ENCODE measurements at regions not wholly inside any gene's neighbourhood (a gene's known extent, or its start where the extent isn't known, plus 50 kb on each side); places are given as distances from the start of the nearest gene placed in this dataset.

- Histone ChIP-seq H3K27me3 (ENCODE audit: control insufficient read depth, extremely low read depth, insufficient read depth, low read length) (no peaks in the 10 kb centered on the region), H3K9ac (ENCODE audit: control insufficient read depth, extremely low read depth, insufficient read depth, low read length) (no peak overlapping the region), H3K4me2 (ENCODE audit: control insufficient read depth, extremely low read depth, insufficient read depth, low read depth, low read length) (no peak overlapping the region), H3K4me3 (ENCODE audit: control insufficient read depth in 2 of 3, extremely low read depth in 1 of 3, insufficient read depth in 2 of 3, low read depth in 1 of 3, low read length in 3 of 3) (no peak overlapping the region), H2AFZ (ENCODE audit: control insufficient read depth, low read length) (no peak overlapping the region), H3K9me3 (ENCODE audit: control insufficient read depth, low read depth, low read length) (no peaks in the 10 kb centered on the region), H3K9me1 (ENCODE audit: control insufficient read depth, extremely low read depth, insufficient read depth, low read length) (no peaks in the 10 kb centered on the region), H3K27ac (ENCODE audit: control insufficient read depth, insufficient read depth, low read length) (no peak overlapping the region), H3K36me3 (ENCODE audit: control insufficient read depth in 2 of 2, extremely low read depth in 1 of 2, insufficient read depth in 2 of 2, low read length in 2 of 2) (no peaks in the 10 kb centered on the region), H3K79me2 (ENCODE audit: control insufficient read depth, insufficient read depth, low read length) (no peaks in the 10 kb centered on the region), H4K20me1 (ENCODE audit: control insufficient read depth, extremely low read depth, insufficient read depth, low read length) (no peaks in the 10 kb centered on the region), H3K4me1 (ENCODE audit: control insufficient read depth, extremely low read depth, insufficient read depth, low read length) (no peaks in the 10 kb centered on the region)
- DNase-seq (ENCODE audit: low read depth, low spot score) = no peak
- no peak for FAIRE-seq
- TF ChIP-seq EZH2 (IDR thresholded peaks at IDR 0.05; ENCODE audit: low read length) (no peak), CTCF (optimal IDR thresholded peaks at IDR 0.05 in 1 of 3, IDR thresholded peaks at IDR 0.05 in 1 of 3, conservative IDR thresholded peaks at IDR 0.05 in 1 of 3; ENCODE audit: extremely low read depth in 1 of 3, insufficient read depth in 2 of 3, low read length in 3 of 3) (no peak)
- dilution Hi-C loops (cut with MboI; ENCODE audit: extremely low pct_ligation_motif_present, low sequenced_read_pairs) = no loop called here
Observed at GRCh38 chr12:61367281-61367785, 892.9 kb upstream of the USP15 start.

GRCh38 chr12:61369241-61369910 is 890.8 kb upstream of the USP15 start:
- no peak for TF ChIP-seq CTCF (optimal IDR thresholded peaks at IDR 0.05 in 1 of 3, IDR thresholded peaks at IDR 0.05 in 1 of 3, conservative IDR thresholded peaks at IDR 0.05 in 1 of 3; ENCODE audit: extremely low read depth in 1 of 3, insufficient read depth in 2 of 3, low read length in 3 of 3)
- TF ChIP-seq EZH2 (IDR thresholded peaks at IDR 0.05; ENCODE audit: low read length) = no peak
- Histone ChIP-seq H3K9me1 (ENCODE audit: control insufficient read depth, extremely low read depth, insufficient read depth, low read length) (no peaks in the 10 kb centered on the region), H2AFZ (ENCODE audit: control insufficient read depth, low read length) (no peak overlapping the region), H3K4me1 (ENCODE audit: control insufficient read depth, extremely low read depth, insufficient read depth, low read length) (no peaks in the 10 kb centered on the region), H3K9me3 (ENCODE audit: control insufficient read depth, low read depth, low read length) (no peaks in the 10 kb centered on the region), H3K36me3 (ENCODE audit: control insufficient read depth in 2 of 2, extremely low read depth in 1 of 2, insufficient read depth in 2 of 2, low read length in 2 of 2) (no peaks in the 10 kb centered on the region), H3K27ac (ENCODE audit: control insufficient read depth, insufficient read depth, low read length) (no peak overlapping the region), H3K79me2 (ENCODE audit: control insufficient read depth, insufficient read depth, low read length) (no peaks in the 10 kb centered on the region), H3K27me3 (ENCODE audit: control insufficient read depth, extremely low read depth, insufficient read depth, low read length) (no peaks in the 10 kb centered on the region), H4K20me1 (ENCODE audit: control insufficient read depth, extremely low read depth, insufficient read depth, low read length) (no peaks in the 10 kb centered on the region), H3K4me2 (ENCODE audit: control insufficient read depth, extremely low read depth, insufficient read depth, low read depth, low read length) (no peak overlapping the region), H3K9ac (ENCODE audit: control insufficient read depth, extremely low read depth, insufficient read depth, low read length) (no peak overlapping the region), H3K4me3 (ENCODE audit: control insufficient read depth in 2 of 3, extremely low read depth in 1 of 3, insufficient read depth in 2 of 3, low read depth in 1 of 3, low read length in 3 of 3) (no peak overlapping the region)
- FAIRE-seq (no peak), DNase-seq (ENCODE audit: low read depth, low spot score) (no peak)
- dilution Hi-C loops (cut with MboI; ENCODE audit: extremely low pct_ligation_motif_present, low sequenced_read_pairs) = no loop called here
